ENCODE measurements at regions not wholly inside any gene's neighbourhood (a gene's known extent, or its start where the extent isn't known, plus 50 kb on each side); places are given as distances from the start of the nearest gene placed in this dataset.

DNA sequence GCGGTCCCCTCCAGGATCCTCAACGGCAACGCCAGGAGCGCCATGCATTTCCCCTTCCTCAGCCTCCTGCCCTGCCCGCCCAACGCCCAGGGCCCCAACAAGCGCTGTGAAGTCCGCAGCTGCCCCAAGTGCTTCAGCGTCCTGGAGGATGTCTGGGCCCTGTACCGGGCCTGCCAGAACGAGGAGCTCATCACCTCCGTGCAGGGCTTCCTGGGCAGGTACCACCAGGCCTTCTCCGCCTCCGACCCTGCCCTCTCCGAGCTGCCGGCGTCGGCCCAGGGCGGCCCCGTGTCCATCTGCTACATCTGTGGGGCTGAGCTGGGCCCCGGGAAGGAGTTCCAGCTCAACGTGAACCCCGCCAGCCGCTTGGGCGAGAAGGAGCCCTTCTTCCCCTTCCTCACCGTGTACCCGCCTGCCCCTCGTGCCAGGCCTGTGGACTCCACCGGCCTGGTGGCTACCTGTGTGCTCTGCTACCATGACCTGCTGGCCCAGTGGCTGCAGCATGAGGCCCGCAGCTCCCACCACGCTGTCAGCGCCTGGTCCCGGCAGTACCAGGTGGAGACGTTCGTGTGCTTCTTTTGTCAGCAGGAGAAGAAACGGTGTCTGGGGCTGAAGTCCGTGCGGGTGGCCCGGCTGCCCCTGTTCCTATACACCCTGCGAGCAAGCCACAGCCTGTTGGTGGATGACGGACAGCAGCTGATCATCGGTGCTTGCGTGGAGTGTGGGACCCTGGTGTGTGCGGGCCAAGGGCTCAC, 58.9 kb upstream of the CIBAR2 start:
- Mint-ChIP-seq H3K27me3 (peaks cover 94% of the 10 kb centered on the region), H3K36me3 (no peaks in the 10 kb centered on the region), H3K4me3 (no peak overlapping the region), H3K4me1 (no peaks in the 10 kb centered on the region), H3K9me3 (no peaks in the 10 kb centered on the region), H3K27ac (no peak overlapping the region)
- no peak for DNase-seq
- CTCF ChIA-PET = no interaction called here

DNA sequence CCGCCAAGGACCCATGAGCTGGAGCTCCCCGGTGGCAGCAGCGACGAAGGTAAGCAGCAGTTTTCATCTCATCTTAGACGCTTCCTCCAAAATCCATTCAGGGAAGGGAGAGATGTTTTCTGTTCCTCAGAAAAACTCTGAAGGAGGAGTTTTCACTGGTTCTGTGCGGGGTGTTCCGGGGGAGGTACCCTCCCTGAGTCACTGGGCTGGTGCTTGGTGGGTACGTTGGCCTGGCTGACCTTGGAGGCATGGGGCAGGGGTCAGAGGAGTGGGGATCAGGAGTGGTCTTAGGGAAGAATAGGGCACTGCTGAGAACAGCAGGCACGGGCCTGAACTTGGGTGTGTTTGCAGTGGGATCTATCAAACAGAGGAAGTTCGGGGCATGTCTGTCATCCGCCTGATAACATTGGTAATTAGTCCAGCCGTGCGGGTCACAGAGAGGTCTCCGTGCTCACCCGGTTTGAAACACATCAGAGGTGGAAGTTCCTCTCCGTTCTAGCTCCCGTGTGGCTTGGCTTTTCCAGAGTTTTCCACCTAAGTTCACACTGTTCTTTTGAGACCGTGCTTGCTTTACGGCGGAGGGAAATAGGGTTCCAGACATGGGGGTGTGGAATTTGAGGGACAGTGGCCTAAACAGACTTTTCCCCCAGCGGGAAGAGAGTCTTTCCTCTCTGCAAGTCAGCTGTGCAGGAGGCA, 59.6 kb upstream of the CIBAR2 start:
- CTCF ChIA-PET = no interaction called here
- no peak for DNase-seq
- Mint-ChIP-seq H3K36me3 (no peaks in the 10 kb centered on the region), H3K27me3 (peaks cover 95% of the 10 kb centered on the region), H3K27ac (no peak overlapping the region), H3K4me3 (no peak overlapping the region), H3K9me3 (no peaks in the 10 kb centered on the region), H3K4me1 (no peaks in the 10 kb centered on the region)

DNA sequence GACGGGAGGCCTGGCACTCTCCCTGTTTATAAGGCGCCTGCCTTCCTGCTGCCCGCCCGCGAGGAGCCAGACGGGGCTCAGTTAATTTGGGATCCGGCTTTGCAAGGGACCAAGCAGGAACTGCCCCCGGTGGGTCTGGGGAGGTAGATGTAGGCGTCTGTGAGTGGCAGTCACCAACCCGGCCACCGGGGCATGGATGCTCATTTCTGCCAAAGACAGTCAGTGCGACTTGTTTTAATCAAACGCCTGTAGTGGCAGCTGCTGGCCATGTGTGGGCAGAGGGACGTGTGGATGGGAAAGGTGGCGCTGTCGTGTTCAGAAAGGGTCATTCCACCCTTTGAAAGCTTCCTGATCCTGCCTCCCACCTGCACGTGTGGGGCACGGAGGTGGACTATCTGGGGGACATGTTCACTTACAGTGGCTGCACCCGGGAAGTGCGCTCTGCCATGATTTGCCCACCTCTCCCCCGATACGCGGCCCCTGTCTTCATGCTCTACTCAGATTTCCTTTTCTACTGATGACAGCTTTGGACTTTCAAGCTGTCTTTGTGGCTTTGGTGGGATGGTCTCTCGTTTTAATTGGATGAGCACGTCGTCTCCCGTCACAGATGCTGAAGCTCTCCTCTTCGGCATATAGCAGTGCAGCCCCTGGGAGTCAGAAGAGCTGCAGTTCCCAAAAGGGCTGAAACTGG, 60.3 kb upstream of the CIBAR2 start:
- no peak overlapping the region for H3K4me3 Mint-ChIP-seq
- DNase-seq = no peak
- no peak overlapping the region for H3K27ac Mint-ChIP-seq
- no peaks in the 10 kb centered on the region for H3K9me3 Mint-ChIP-seq
- CTCF ChIA-PET = no interaction called here
- H3K36me3 Mint-ChIP-seq = no peaks in the 10 kb centered on the region
- peaks cover 95% of the 10 kb centered on the region for H3K27me3 Mint-ChIP-seq
- no peaks in the 10 kb centered on the region for H3K4me1 Mint-ChIP-seq

DNA sequence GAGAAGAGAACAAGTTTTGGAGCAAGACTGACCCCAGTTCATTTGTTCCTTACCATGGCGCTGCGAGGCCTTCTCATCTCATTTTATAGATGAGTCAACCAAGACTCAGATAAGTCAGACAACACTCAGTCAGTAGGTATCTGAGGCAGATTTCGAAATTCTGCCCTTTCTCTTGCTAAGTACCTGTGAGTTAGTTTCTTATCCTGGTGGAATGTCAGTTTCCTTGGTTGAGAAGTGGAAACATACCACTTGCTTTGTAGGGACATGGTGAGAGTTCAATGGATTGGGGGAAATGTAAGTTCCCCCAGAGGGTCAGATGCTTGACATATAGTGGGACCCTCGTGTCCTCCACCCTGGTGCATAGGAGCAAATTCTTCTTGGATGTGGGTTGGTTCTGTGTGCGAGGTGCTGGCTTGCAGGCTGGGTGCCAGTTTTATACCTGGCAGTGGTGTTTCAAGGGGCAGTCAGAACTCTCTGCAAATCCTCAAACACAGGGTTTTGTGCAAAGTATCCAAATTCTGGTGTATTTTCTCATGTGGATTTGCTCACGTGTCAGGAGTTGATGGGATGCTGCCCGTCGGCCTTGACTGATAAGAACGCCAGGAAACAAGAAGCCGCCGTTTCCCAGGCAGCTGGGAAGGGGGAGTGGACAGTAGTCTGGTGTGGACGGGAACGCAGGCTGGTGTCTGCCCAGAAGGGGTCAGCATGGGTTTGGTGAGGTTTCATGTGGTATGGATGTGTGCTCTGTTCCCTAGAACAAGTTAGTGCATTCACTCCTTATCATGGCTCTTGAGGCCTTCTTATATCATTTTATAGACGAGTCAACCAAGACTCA, 61.1 kb upstream of the CIBAR2 start:
- Mint-ChIP-seq H3K4me1 (no peaks in the 10 kb centered on the region), H3K9me3 (no peaks in the 10 kb centered on the region), H3K27ac (no peak overlapping the region), H3K27me3 (peaks cover 95% of the 10 kb centered on the region), H3K4me3 (no peak overlapping the region), H3K36me3 (no peaks in the 10 kb centered on the region)
- DNase-seq = no peak
- CTCF ChIA-PET = no interaction called here

DNA sequence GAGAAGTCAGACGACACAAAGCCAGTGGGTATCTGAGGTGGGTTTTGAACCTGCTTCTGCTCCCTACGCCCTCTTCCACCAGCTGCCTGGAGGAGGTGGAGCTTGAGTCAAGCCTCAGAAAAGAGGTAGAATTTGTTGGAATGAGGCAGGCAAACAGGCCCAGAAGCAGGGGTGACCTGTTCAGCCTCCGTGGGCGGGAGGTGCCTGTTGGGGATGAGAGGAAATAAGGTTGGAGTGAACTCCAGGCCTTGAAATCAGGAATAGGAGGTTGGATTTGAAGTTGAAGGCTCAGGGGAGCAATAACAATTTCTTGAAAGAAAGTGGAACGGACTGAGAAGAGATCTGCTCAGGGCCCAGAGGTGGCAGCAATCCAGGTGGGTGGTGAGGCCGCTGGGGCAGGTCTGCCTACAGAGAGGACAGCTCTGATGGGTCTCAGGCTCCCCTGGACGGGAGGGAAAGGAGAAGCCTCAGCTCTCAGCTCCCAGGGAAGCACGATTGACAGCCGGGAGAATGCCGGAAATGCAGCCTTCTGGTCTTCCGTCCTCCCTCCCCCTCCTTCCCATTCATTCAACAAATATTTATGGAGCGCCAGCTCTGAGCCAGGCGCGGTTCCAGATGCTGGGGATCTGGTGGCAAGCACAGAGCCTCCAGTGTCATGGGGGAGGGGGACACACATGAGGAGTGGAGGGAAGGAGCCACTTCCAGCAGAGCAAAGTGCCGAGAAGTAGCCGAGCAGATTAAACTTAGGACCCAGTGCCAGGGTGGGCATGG, 61.9 kb upstream of the CIBAR2 start:
- H3K27ac Mint-ChIP-seq = no peak overlapping the region
- H3K9me3 Mint-ChIP-seq = no peaks in the 10 kb centered on the region
- H3K4me1 Mint-ChIP-seq = no peaks in the 10 kb centered on the region
- CTCF ChIA-PET = no interaction called here
- H3K36me3 Mint-ChIP-seq = no peaks in the 10 kb centered on the region
- no peak overlapping the region for H3K4me3 Mint-ChIP-seq
- no peak for DNase-seq
- peaks cover 90% of the 10 kb centered on the region for H3K27me3 Mint-ChIP-seq

DNA sequence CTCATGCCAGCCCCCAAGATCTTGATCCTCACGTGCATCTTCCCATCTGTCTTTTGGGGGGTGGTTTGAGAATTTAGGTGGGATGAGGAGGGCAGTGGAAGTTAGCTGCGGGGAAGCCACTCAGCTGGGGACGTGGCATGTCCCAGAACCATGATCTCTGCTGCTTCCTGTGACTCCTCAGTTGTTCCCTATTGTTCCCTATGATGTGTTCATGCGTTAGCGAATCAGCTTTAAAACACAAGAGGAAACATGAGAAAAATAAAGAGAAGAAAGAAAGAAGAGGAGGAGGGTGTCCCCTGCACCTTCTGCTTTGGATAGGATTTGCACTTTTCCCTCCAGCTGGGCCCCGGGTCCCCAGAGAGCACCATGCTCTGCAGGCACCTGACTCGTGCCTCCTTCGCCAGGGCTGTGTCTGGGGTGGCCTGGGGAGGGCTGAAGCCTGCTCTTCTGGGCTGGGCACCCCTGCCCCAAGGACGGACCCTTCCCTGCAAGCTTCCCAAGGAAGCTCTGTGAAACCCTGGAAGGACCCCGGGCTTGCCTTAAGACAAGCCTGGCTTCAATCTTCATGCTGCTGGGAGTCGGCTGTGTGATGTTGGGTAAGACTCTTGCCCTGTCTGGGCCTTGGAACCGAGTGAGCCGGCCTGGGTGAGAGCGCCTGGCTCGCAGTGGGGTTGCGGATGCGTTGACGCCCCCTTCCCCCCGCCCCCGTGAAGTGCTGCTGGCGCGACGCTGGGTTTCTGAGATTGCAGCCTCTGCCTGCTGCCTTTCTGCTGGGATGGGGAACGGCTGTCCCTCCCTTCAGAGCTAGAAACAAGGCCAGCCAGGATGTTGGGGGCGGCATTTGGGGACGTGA, 62.8 kb upstream of the CIBAR2 start:
- Mint-ChIP-seq H3K4me1 (no peaks in the 10 kb centered on the region), H3K36me3 (no peaks in the 10 kb centered on the region), H3K27me3 (peaks cover 84% of the 10 kb centered on the region), H3K9me3 (no peaks in the 10 kb centered on the region), H3K4me3 (no peak overlapping the region), H3K27ac (no peak overlapping the region)
- no peak for DNase-seq
- CTCF ChIA-PET = interaction anchor here (0.6 kb wide), 1 partner anchor 70 kb away, joined by 3 read pairs; no protein-coding TSS in a partner anchor

DNA sequence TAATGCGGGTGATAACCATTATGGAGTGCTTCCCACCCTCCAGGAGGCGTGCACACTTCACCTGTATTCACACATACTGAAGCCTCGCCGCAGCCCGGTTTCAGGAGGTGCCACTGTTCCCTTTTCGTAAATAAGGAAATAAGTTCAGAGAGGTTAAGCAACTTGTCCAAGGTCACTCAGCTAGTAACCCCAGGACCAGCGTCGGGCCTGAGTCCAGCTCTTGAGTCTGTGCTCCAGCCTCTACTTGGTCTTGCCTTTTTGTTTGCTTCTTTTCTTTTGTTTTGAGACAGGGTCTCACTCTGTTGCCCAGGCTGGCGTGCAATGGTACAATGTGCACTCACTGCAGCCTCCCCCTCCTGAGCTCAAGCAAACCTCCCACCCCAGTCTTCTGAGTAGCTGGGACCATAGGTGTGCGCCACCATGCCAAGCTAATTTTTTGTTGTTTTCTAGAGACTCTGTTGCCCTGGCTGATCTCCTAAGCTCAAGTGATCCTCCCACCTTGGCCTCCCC, 63.5 kb upstream of the CIBAR2 start:
- Mint-ChIP-seq H3K27me3 (peaks cover 77% of the 10 kb centered on the region), H3K36me3 (no peaks in the 10 kb centered on the region), H3K4me1 (no peaks in the 10 kb centered on the region), H3K27ac (no peak overlapping the region), H3K4me3 (no peak overlapping the region), H3K9me3 (no peaks in the 10 kb centered on the region)
- CTCF ChIA-PET = interaction anchor here (0.6 kb wide), 1 partner anchor 70 kb away, joined by 3 read pairs; no protein-coding TSS in a partner anchor
- no peak for DNase-seq

DNA sequence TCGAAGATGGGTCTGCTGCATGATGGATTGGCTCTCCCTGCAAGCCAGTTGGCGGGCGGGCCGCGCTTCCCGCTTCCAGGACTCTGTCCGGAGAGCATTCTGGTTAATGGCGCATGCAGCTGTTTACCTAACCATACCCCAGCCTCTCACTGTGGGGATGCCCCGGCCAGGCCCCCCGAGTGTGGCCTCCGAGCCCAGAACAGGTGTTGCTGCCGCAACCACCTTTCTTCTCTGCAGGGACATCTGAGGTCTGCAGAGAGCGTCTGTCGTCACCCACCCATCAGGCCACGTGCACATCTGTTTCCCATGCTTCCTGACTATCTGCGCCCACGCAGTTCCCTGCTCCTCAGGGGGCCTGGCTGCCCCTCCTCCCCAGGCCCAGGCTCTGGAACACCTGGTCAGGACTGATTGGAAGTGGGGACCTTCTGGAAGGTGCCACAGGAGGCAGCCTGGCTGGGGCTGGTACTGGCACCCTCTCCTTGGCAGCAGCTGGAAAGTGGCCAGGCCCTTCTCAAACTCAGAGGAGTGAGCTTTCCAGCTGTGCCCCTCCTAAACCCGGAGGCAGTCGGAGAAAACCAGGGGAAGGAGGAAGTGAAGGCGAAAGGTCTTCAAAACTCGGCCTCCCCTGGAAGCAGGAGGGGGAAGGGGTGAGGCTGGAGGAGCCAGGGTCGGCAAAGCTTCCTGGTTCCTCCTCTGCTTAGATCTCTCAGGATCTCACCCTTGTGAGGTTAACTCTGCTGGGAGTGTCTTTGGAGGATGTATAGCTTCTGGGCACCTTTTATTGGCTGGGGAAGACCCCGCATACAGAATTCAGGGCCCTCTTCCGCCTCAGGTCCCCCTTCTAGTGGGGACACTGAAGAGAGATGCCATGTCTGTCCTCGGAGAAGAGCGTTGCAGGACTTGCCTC, 64.5 kb upstream of the CIBAR2 start:
- DNase-seq = no peak
- Mint-ChIP-seq H3K9me3 (no peaks in the 10 kb centered on the region), H3K4me1 (no peaks in the 10 kb centered on the region), H3K4me3 (no peak overlapping the region), H3K27ac (no peak overlapping the region), H3K27me3 (peaks cover 67% of the 10 kb centered on the region), H3K36me3 (no peaks in the 10 kb centered on the region)
- CTCF ChIA-PET = no interaction called here

DNA sequence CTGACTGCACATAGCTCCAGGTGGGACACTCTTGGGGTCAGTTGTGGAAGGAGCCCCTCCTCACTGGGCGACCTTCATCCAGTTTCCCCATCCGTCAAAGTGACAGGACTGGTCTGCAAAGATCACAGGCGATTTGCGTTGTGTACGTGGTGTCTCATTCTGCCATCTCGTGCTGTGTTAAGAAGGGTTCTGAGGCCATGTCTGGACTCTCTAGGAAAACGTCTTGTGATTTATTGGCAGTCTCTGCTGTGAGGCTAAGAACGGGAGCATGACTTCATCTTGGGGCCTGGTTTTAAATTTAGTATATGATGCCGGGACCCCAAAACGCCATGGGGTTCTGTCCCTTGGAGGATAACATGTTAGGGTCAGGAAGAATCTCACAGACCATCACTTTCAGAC, 65.2 kb upstream of the CIBAR2 start:
- no peaks in the 10 kb centered on the region for H3K36me3 Mint-ChIP-seq
- no peak overlapping the region for H3K27ac Mint-ChIP-seq
- CTCF ChIA-PET = no interaction called here
- no peak overlapping the region for H3K4me3 Mint-ChIP-seq
- H3K4me1 Mint-ChIP-seq = no peaks in the 10 kb centered on the region
- H3K27me3 Mint-ChIP-seq = peaks cover 60% of the 10 kb centered on the region
- DNase-seq = no peak
- no peaks in the 10 kb centered on the region for H3K9me3 Mint-ChIP-seq

DNA sequence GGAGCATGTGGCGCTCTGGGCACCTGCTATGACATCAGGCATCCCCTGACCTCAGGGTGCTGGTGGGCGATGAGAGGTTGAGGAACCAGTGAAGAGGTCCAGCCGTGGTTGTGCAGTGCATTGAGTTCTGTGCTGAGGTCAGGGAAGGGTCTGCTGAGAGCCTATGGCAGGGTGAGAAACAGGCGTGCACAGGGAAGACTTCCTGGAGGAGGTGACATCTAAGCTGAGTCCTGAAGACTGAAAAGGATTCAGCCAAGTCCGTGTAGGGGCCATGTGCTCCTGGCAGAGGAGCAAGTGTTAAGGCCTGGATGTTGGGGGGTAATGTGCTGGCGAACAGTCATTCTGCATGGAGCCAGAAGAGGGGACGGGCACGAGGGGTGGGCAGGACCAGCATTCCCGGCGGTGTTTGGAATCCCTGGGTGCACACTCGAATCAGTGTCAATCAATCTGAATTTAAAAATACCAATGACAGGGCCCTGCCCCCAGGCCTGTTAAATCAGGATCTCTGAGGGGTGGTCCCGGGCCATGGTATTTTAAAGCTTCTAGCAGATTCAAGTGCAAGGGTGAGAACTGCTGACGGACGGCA, 65.8 kb upstream of the CIBAR2 start:
- H3K4me3 Mint-ChIP-seq = no peak overlapping the region
- no peak overlapping the region for H3K27ac Mint-ChIP-seq
- no peaks in the 10 kb centered on the region for H3K36me3 Mint-ChIP-seq
- DNase-seq = no peak
- peaks cover 3% of the 10 kb centered on the region for H3K9me3 Mint-ChIP-seq
- H3K4me1 Mint-ChIP-seq = no peaks in the 10 kb centered on the region
- CTCF ChIA-PET = no interaction called here
- peaks cover 54% of the 10 kb centered on the region for H3K27me3 Mint-ChIP-seq

DNA sequence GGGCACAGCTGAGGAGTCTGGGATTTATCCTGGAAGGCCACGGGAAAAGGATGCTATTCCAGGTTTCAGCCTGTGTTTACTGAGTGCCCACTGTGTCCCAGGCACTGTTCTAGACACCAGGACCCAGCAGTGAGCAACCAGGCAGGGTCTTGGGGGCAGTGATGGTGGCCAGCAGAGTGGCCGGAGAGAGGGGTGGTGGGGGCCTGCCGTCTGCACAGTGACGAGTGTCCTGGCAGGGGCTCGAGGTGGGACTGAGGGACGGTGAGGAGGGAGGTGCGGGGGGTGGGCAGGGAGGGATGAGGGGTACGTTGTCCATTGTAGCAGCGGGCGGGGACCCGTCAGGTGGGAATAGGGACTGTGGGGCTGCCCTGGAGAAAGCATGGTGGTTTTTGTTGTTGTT, 66.3 kb upstream of the CIBAR2 start:
- Mint-ChIP-seq H3K4me1 (no peaks in the 10 kb centered on the region), H3K27me3 (peaks cover 49% of the 10 kb centered on the region), H3K27ac (no peak overlapping the region), H3K9me3 (peaks cover 6% of the 10 kb centered on the region), H3K4me3 (no peak overlapping the region), H3K36me3 (no peaks in the 10 kb centered on the region)
- CTCF ChIA-PET = no interaction called here
- DNase-seq = no peak
